ENCODE measurements at regions not wholly inside any gene's neighbourhood (a gene's known extent, or its start where the extent isn't known, plus 50 kb on each side); places are given as distances from the start of the nearest gene placed in this dataset.

DNA sequence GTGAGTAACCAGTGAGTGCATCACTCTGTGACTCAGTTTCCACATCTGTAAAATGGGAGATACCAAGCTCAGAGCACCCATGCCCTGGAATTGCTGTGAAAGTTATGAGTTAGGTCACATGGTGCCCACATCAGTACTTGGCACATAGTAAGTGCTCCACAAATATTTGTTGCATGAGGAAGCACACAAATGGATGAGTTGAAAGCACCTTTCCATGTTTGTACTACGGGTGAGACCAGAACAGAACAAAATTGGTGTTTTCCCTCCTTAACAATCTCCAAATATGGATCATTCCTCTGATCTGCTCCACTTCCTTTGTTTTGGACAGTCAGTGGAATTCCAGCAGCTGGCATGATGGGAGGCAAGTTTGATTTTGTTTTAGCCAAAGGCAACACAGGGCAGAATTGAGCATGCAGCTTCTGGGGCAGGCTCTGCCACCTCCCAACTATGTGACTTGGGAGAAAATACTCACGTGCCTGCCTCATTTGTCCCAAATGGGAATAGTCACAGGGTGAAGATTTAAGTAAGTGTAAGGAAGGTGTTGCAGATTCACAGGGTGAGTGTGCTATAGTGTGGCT is 503.7 kb upstream of the SULF2 start:
- no peak for DNase-seq
- H3K4me3 ChIP-seq (ENCODE audit: low read length) = no peak overlapping the region
- no CpG with 5 or more reads among the region's 2 CpGs for WGBS (ENCODE audit: insufficient coverage, low lambda C conversion rate)

GRCh38 chr20:48287552-48288170 is 502.4 kb upstream of the SULF2 start:
- H3K27me3 ChIP-seq (ENCODE audit: control insufficient read depth, insufficient read depth, low read length) = no peaks in the 10 kb centered on the region
- no peak overlapping the region for H3K4me3 ChIP-seq (ENCODE audit: low read length)
- H3K4me1 ChIP-seq (ENCODE audit: control insufficient read depth, insufficient read depth, low read length) = peaks cover 33% of the 10 kb centered on the region
- WGBS (ENCODE audit: insufficient coverage, low lambda C conversion rate) = 100% methylated on average over 1 of the region's 6 CpGs
- no peak overlapping the region for H3K27ac ChIP-seq (ENCODE audit: low read length)
- no peak for DNase-seq
- H3K36me3 ChIP-seq (ENCODE audit: control insufficient read depth, insufficient read depth, low read length) = no peaks in the 10 kb centered on the region
- no peaks in the 10 kb centered on the region for H3K9me3 ChIP-seq (ENCODE audit: control insufficient read depth, low read depth, low read length)

More for the DNA sequence above, 503.7 kb upstream of the SULF2 start:
- Histone ChIP-seq H3K4me1 (ENCODE audit: control insufficient read depth, insufficient read depth, low read length) (peaks cover 26% of the 10 kb centered on the region), H3K9me3 (ENCODE audit: control insufficient read depth, low read depth, low read length) (no peaks in the 10 kb centered on the region), H3K27me3 (ENCODE audit: control insufficient read depth, insufficient read depth, low read length) (no peaks in the 10 kb centered on the region), H3K36me3 (ENCODE audit: control insufficient read depth, insufficient read depth, low read length) (no peaks in the 10 kb centered on the region), H3K27ac (ENCODE audit: low read length) (no peak overlapping the region)

GRCh38 chr20:48287021-48287494 is 501.8 kb upstream of the SULF2 start:
- DNase-seq = peak in 1 of 2 donors; percentile 68

DNA sequence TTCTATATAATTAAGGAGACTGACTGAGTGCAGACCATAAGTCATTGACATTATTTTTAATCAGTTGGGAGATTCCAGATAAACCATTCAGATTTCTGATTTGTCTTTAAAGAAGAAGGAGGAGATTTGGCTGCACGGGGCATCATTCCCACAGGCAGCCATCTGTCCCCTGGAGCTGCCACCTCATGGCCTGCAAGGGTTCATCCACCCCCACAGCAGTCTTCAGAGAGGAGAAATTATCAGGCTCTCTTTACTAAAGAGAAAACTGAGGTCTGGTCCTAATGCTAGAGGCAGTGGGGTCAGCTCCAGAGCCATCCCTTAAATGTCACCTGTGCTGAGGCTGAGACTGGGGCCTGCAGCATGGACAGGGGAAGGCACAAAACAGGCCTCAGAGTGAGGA is 501.3 kb upstream of the SULF2 start:
- no peaks in the 10 kb centered on the region for H3K9me3 ChIP-seq (ENCODE audit: control insufficient read depth, low read depth, low read length)
- WGBS (ENCODE audit: insufficient coverage, low lambda C conversion rate) = no CpG with 5 or more reads among the region's 1 CpG
- peaks cover 38% of the 10 kb centered on the region for H3K4me1 ChIP-seq (ENCODE audit: control insufficient read depth, insufficient read depth, low read length)
- no peak overlapping the region for H3K27ac ChIP-seq (ENCODE audit: low read length)
- H3K27me3 ChIP-seq (ENCODE audit: control insufficient read depth, insufficient read depth, low read length) = no peaks in the 10 kb centered on the region
- H3K4me3 ChIP-seq (ENCODE audit: low read length) = no peak overlapping the region
- DNase-seq = no peak
- H3K36me3 ChIP-seq (ENCODE audit: control insufficient read depth, insufficient read depth, low read length) = no peaks in the 10 kb centered on the region

More at GRCh38 chr20:48287021-48287494, 501.8 kb upstream of the SULF2 start:
- Histone ChIP-seq H3K4me1 (ENCODE audit: control insufficient read depth, insufficient read depth, low read length) (peaks cover 38% of the 10 kb centered on the region), H3K36me3 (ENCODE audit: control insufficient read depth, insufficient read depth, low read length) (no peaks in the 10 kb centered on the region), H3K4me3 (ENCODE audit: low read length) (no peak overlapping the region), H3K9me3 (ENCODE audit: control insufficient read depth, low read depth, low read length) (no peaks in the 10 kb centered on the region), H3K27me3 (ENCODE audit: control insufficient read depth, insufficient read depth, low read length) (no peaks in the 10 kb centered on the region), H3K27ac (ENCODE audit: low read length) (no peak overlapping the region)
- WGBS (ENCODE audit: insufficient coverage, low lambda C conversion rate) = 17% methylated on average over 1 of the region's 7 CpGs

DNA sequence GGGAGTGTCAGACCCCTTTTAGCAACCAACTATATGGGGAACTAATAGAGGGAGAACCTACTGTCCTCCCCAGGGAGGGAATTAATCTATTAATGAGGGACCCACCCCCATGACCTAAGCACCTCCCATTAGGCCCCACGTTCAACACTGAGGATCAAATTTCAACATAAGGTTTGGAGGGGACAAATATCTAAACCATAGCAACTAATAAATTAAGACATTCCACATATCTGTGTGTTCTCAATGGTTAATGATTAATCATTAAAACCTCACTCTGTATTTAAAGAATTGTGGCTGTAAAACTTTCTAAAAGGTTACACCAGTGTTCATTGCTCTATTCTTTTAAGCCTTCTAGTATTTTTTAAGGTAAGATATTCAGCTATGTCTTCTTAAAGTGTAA is 500.4 kb upstream of the SULF2 start:
- Histone ChIP-seq H3K4me3 (ENCODE audit: low read length) (no peak overlapping the region), H3K36me3 (ENCODE audit: control insufficient read depth, insufficient read depth, low read length) (no peaks in the 10 kb centered on the region), H3K4me1 (ENCODE audit: control insufficient read depth, insufficient read depth, low read length) (peaks cover 38% of the 10 kb centered on the region), H3K27ac (ENCODE audit: low read length) (no peak overlapping the region), H3K27me3 (ENCODE audit: control insufficient read depth, insufficient read depth, low read length) (no peaks in the 10 kb centered on the region), H3K9me3 (ENCODE audit: control insufficient read depth, low read depth, low read length) (no peaks in the 10 kb centered on the region)
- no CpG with 5 or more reads among the region's 1 CpG for WGBS (ENCODE audit: insufficient coverage, low lambda C conversion rate)
- peak in 1 of 2 donors; percentile 65 for DNase-seq

- Histone ChIP-seq H3K9me3 (ENCODE audit: control insufficient read depth, low read depth, low read length) (no peaks in the 10 kb centered on the region), H3K27me3 (ENCODE audit: control insufficient read depth, insufficient read depth, low read length) (no peaks in the 10 kb centered on the region), H3K36me3 (ENCODE audit: control insufficient read depth, insufficient read depth, low read length) (no peaks in the 10 kb centered on the region), H3K4me3 (ENCODE audit: low read length) (no peak overlapping the region), H3K4me1 (ENCODE audit: control insufficient read depth, insufficient read depth, low read length) (peaks cover 39% of the 10 kb centered on the region), H3K27ac (ENCODE audit: low read length) (no peak overlapping the region)
- no peak for DNase-seq
- WGBS (ENCODE audit: insufficient coverage, low lambda C conversion rate) = no CpG with 5 or more reads among the region's 2 CpGs
These were observed 499.6 kb upstream of the SULF2 start for GRCh38 chr20:48284837-48285236.

GRCh38 chr20:48284315-48284714 is 499.0 kb upstream of the SULF2 start:
- H3K9me3 ChIP-seq (ENCODE audit: control insufficient read depth, low read depth, low read length) = no peaks in the 10 kb centered on the region
- DNase-seq = no peak
- no peaks in the 10 kb centered on the region for H3K36me3 ChIP-seq (ENCODE audit: control insufficient read depth, insufficient read depth, low read length)
- no peaks in the 10 kb centered on the region for H3K27me3 ChIP-seq (ENCODE audit: control insufficient read depth, insufficient read depth, low read length)
- peaks cover 40% of the 10 kb centered on the region for H3K4me1 ChIP-seq (ENCODE audit: control insufficient read depth, insufficient read depth, low read length)
- H3K4me3 ChIP-seq (ENCODE audit: low read length) = no peak overlapping the region
- H3K27ac ChIP-seq (ENCODE audit: low read length) = no peak overlapping the region
- no CpG with 5 or more reads among the region's 4 CpGs for WGBS (ENCODE audit: insufficient coverage, low lambda C conversion rate)

DNA sequence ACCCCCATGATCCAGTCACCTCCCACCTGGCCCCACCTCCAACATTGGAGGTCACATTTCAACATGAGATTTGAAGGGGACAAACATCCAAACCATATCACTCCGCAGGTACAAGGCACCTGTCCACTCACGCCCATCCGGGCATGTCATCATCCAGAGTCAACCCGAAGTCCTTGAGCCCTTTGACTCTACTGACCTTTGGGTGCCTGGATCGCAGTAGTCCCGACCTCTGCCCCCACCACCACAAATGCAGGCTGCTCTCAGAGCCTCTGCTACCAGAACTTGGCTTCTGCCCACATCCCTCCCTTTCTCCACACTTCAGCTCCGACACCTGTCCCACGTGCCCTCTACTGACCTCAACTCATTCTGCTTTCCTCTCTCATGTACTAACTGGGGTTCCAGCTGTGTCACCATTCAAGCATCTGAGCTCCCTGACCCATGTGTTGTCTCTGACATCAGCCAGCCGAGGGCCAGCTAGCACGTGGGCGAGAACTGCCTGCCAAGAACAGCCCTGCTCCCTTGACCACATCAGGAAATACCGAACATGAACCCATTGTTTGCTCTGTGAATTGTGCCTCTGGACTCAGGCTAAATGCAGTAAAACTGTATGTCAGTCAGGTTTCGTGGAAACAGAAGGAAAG is 498.3 kb upstream of the SULF2 start:
- WGBS (ENCODE audit: insufficient coverage, low lambda C conversion rate) = 90% methylated on average over 2 of the region's 13 CpGs
- Histone ChIP-seq H3K4me3 (ENCODE audit: low read length) (no peak overlapping the region), H3K27ac (ENCODE audit: low read length) (no peak overlapping the region), H3K4me1 (ENCODE audit: control insufficient read depth, insufficient read depth, low read length) (peaks cover 45% of the 10 kb centered on the region), H3K36me3 (ENCODE audit: control insufficient read depth, insufficient read depth, low read length) (no peaks in the 10 kb centered on the region), H3K9me3 (ENCODE audit: control insufficient read depth, low read depth, low read length) (no peaks in the 10 kb centered on the region), H3K27me3 (ENCODE audit: control insufficient read depth, insufficient read depth, low read length) (no peaks in the 10 kb centered on the region)
- DNase-seq = peak in 1 of 2 donors; percentile 54

- Histone ChIP-seq H3K27me3 (ENCODE audit: control insufficient read depth, insufficient read depth, low read length) (no peaks in the 10 kb centered on the region), H3K9me3 (ENCODE audit: control insufficient read depth, low read depth, low read length) (no peaks in the 10 kb centered on the region), H3K36me3 (ENCODE audit: control insufficient read depth, insufficient read depth, low read length) (no peaks in the 10 kb centered on the region), H3K4me1 (ENCODE audit: control insufficient read depth, insufficient read depth, low read length) (peaks cover 47% of the 10 kb centered on the region), H3K27ac (ENCODE audit: low read length) (no peak overlapping the region), H3K4me3 (ENCODE audit: low read length) (no peak overlapping the region)
- WGBS (ENCODE audit: insufficient coverage, low lambda C conversion rate) = no CpG with 5 or more reads among the region's 4 CpGs
- peak in 1 of 2 donors; percentile 56 for DNase-seq
These were observed 497.4 kb upstream of the SULF2 start for GRCh38 chr20:48282591-48283228.

DNA sequence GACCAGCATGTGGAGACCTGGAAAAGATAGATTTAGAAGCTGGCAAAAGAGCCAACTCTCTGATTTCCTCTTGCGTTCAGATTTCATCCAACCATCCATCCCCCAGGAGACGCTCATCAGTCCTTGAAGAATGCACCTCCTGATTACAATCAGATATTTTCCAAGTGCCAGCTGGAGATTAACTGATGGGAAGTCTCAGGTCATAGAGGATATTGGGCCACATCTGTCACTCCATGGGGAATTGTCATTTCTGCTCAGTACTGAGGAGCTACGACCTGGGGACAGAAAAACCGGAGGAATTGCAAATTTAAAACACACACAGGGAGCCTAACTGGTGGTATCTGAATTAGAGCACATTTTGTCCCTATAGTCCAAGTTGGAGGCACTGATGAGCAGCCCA is 496.2 kb upstream of the SULF2 start:
- no peaks in the 10 kb centered on the region for H3K27me3 ChIP-seq (ENCODE audit: control insufficient read depth, insufficient read depth, low read length)
- DNase-seq = no peak
- no peak overlapping the region for H3K4me3 ChIP-seq (ENCODE audit: low read length)
- H3K9me3 ChIP-seq (ENCODE audit: control insufficient read depth, low read depth, low read length) = no peaks in the 10 kb centered on the region
- no peaks in the 10 kb centered on the region for H3K36me3 ChIP-seq (ENCODE audit: control insufficient read depth, insufficient read depth, low read length)
- 100% methylated on average over 1 of the region's 4 CpGs for WGBS (ENCODE audit: insufficient coverage, low lambda C conversion rate)
- H3K27ac ChIP-seq (ENCODE audit: low read length) = no peak overlapping the region
- H3K4me1 ChIP-seq (ENCODE audit: control insufficient read depth, insufficient read depth, low read length) = peaks cover 35% of the 10 kb centered on the region
